Progenitor cell of endocrine pancreas (in vitro differentiated cells): ENCODE measurements at regions not wholly inside any gene's neighbourhood (a gene's known extent, or its start where the extent isn't known, plus 50 kb on each side); places are given as distances from the start of the nearest gene placed in this dataset.

Source experiments
- DNase-seq: peaks from one replicate; pipeline ENCODE4 v3.0.0; 2021; ENCODE audit warnings: low spot score; ENCODE audit not compliant: unreplicated experiment
- H3K27ac Mint-ChIP-seq: 2 replicates; pipeline ENCODE4 v1.8.0; 2021; ENCODE audit warnings: mild to moderate bottlenecking, moderate library complexity, mixed read lengths
- H3K27me3 Mint-ChIP-seq: 2 replicates; pipeline ENCODE4 v1.8.0; 2021; ENCODE audit warnings: mixed read lengths
- H3K36me3 Mint-ChIP-seq: 2 replicates; pipeline ENCODE4 v1.8.0; 2022; ENCODE audit warnings: mixed read lengths; ENCODE audit not compliant: insufficient read depth
- H3K4me1 Mint-ChIP-seq: 2 replicates; pipeline ENCODE4 v1.8.0; 2021; ENCODE audit warnings: low read depth, mixed read lengths
- H3K4me3 Mint-ChIP-seq: 2 replicates; pipeline ENCODE4 v1.8.0; 2021; ENCODE audit warnings: low read depth, mild to moderate bottlenecking, moderate library complexity, mixed read lengths
- H3K9me3 Mint-ChIP-seq: 2 replicates; pipeline ENCODE4 v1.8.0; 2021; ENCODE audit warnings: low read depth, mixed read lengths
- CTCF ChIP-seq: fragments of 200-600 bp; sonication (generic); IDR thresholded peaks from one replicate; pipeline ENCODE4 v1.5.0; 2021; ENCODE audit warnings: antibody characterized with exemption, mild to moderate bottlenecking; ENCODE audit not compliant: unreplicated experiment

GRCh38 chr12:42010257-42010656 lies 134.4 kb downstream of the GXYLT1 start:
- Mint-ChIP-seq H3K4me3 (no peak overlapping the region), H3K4me1 (no peaks in the 10 kb centered on the region), H3K27ac (no peak overlapping the region), H3K36me3 (no peaks in the 10 kb centered on the region), H3K9me3 (no peaks in the 10 kb centered on the region), H3K27me3 (no peaks in the 10 kb centered on the region)
- no peak for TF ChIP-seq CTCF
- no peak for DNase-seq

- no peak for DNase-seq
- Mint-ChIP-seq H3K36me3 (no peaks in the 10 kb centered on the region), H3K27ac (no peak overlapping the region), H3K4me1 (no peaks in the 10 kb centered on the region), H3K9me3 (no peaks in the 10 kb centered on the region), H3K4me3 (no peak overlapping the region), H3K27me3 (no peaks in the 10 kb centered on the region)
- no peak for TF ChIP-seq CTCF
Observed at GRCh38 chr12:42008996-42009395, 135.7 kb downstream of the GXYLT1 start.

GRCh38 chr12:42003031-42003430 lies 141.6 kb downstream of the GXYLT1 start:
- no peaks in the 10 kb centered on the region for H3K36me3 Mint-ChIP-seq
- H3K27ac Mint-ChIP-seq = no peak overlapping the region
- H3K4me3 Mint-ChIP-seq = no peak overlapping the region
- no peaks in the 10 kb centered on the region for H3K9me3 Mint-ChIP-seq
- TF ChIP-seq CTCF = no peak
- H3K27me3 Mint-ChIP-seq = no peaks in the 10 kb centered on the region
- no peaks in the 10 kb centered on the region for H3K4me1 Mint-ChIP-seq
- DNase-seq = no peak

GRCh38 chr12:42002563-42002962 lies 142.1 kb downstream of the GXYLT1 start:
- no peaks in the 10 kb centered on the region for H3K9me3 Mint-ChIP-seq
- H3K4me3 Mint-ChIP-seq = no peak overlapping the region
- no peaks in the 10 kb centered on the region for H3K4me1 Mint-ChIP-seq
- no peak overlapping the region for H3K27ac Mint-ChIP-seq
- H3K27me3 Mint-ChIP-seq = no peaks in the 10 kb centered on the region
- no peak for DNase-seq
- no peaks in the 10 kb centered on the region for H3K36me3 Mint-ChIP-seq
- no peak for TF ChIP-seq CTCF

- Mint-ChIP-seq H3K36me3 (no peaks in the 10 kb centered on the region), H3K27ac (no peak overlapping the region), H3K4me1 (no peaks in the 10 kb centered on the region), H3K4me3 (no peak overlapping the region), H3K9me3 (no peaks in the 10 kb centered on the region), H3K27me3 (no peaks in the 10 kb centered on the region)
- DNase-seq = no peak
- no peak for TF ChIP-seq CTCF
Observed at GRCh38 chr12:41998436-41998835, 146.2 kb downstream of the GXYLT1 start.
